Dendritic cell treated with granulocyte-macrophage colony-stimulating factor and Interleukin-4, amounts not matched to agents 40 ng/mL and 50 ng/mL, for 4 days (primary cell): ENCODE measurements at regions not wholly inside any gene's neighbourhood (a gene's known extent, or its start where the extent isn't known, plus 50 kb on each side); places are given as distances from the start of the nearest gene placed in this dataset.

Experiments
- H3K27ac Mint-ChIP-seq: one replicate; pipeline ENCODE4 v1.8.0; 2022; ENCODE audit warnings: mild to moderate bottlenecking, mixed read lengths
- H3K27me3 Mint-ChIP-seq: one replicate; pipeline ENCODE4 v1.8.0; 2022; ENCODE audit warnings: mild to moderate bottlenecking, mixed read lengths
- H3K36me3 Mint-ChIP-seq: one replicate; pipeline ENCODE4 v1.8.0; 2022; ENCODE audit warnings: low read depth, mixed read lengths
- H3K4me1 Mint-ChIP-seq: one replicate; pipeline ENCODE4 v1.8.0; 2022; ENCODE audit warnings: low read depth, mixed read lengths
- H3K4me3 Mint-ChIP-seq: one replicate; pipeline ENCODE4 v1.8.0; 2022; ENCODE audit warnings: mild to moderate bottlenecking, moderate library complexity, mixed read lengths
- H3K9me3 Mint-ChIP-seq: one replicate; pipeline ENCODE4 v1.8.0; 2022; ENCODE audit warnings: mixed read lengths
- intact Hi-C: fragments of 100-400 bp; cut with micrococcal nuclease; formaldehyde crosslinking; loops from one replicate; pipeline ENCODE4 v1.15.0; 2022

- no peaks in the 10 kb centered on the region for H3K36me3 Mint-ChIP-seq
- peaks cover 19% of the 10 kb centered on the region for H3K9me3 Mint-ChIP-seq
- H3K27ac Mint-ChIP-seq: no peak overlapping the region
- peaks cover 13% of the 10 kb centered on the region for H3K4me1 Mint-ChIP-seq
- intact Hi-C loops: no loop called here
- no peaks in the 10 kb centered on the region for H3K27me3 Mint-ChIP-seq
- H3K4me3 Mint-ChIP-seq: no peak overlapping the region
These were observed 102.4 kb downstream of the KCTD12 start for GRCh38 chr13:76783798-76784197.

GRCh38 chr13:76778853-76779252 is 107.4 kb downstream of the KCTD12 start:
- no peak overlapping the region for H3K4me3 Mint-ChIP-seq
- H3K4me1 Mint-ChIP-seq: peaks cover 11% of the 10 kb centered on the region
- no peaks in the 10 kb centered on the region for H3K36me3 Mint-ChIP-seq
- intact Hi-C loops: no loop called here
- H3K27me3 Mint-ChIP-seq: no peaks in the 10 kb centered on the region
- no peak overlapping the region for H3K27ac Mint-ChIP-seq
- no peaks in the 10 kb centered on the region for H3K9me3 Mint-ChIP-seq

- Mint-ChIP-seq H3K36me3 (no peaks in the 10 kb centered on the region), H3K9me3 (no peaks in the 10 kb centered on the region), H3K27me3 (no peaks in the 10 kb centered on the region), H3K4me3 (no peak overlapping the region), H3K4me1 (peaks cover 11% of the 10 kb centered on the region), H3K27ac (no peak overlapping the region)
- intact Hi-C loops: no loop called here
These were observed 109.1 kb downstream of the KCTD12 start for GRCh38 chr13:76777096-76777495.

GRCh38 chr13:76775088-76775740 is 111.0 kb downstream of the KCTD12 start:
- Mint-ChIP-seq H3K4me3 (no peak overlapping the region), H3K9me3 (no peaks in the 10 kb centered on the region), H3K27me3 (no peaks in the 10 kb centered on the region), H3K27ac (no peak overlapping the region), H3K4me1 (peaks cover 11% of the 10 kb centered on the region), H3K36me3 (no peaks in the 10 kb centered on the region)
- intact Hi-C loops: no loop called here

- Mint-ChIP-seq H3K27me3 (no peaks in the 10 kb centered on the region), H3K4me3 (no peak overlapping the region), H3K36me3 (no peaks in the 10 kb centered on the region), H3K4me1 (peaks cover 14% of the 10 kb centered on the region), H3K9me3 (no peaks in the 10 kb centered on the region), H3K27ac (no peak overlapping the region)
- intact Hi-C loops: loop anchor here (5.0 kb wide), 1 partner anchor 34 kb away; no protein-coding TSS in a partner anchor
These were observed 112.6 kb downstream of the KCTD12 start for GRCh38 chr13:76773448-76774094.

GRCh38 chr13:76772241-76772640 is 114.0 kb downstream of the KCTD12 start:
- H3K27me3 Mint-ChIP-seq: no peaks in the 10 kb centered on the region
- intact Hi-C loops: loop anchor here (5.0 kb wide), 1 partner anchor 35 kb away; no protein-coding TSS in a partner anchor
- H3K27ac Mint-ChIP-seq: no peak overlapping the region
- no peak overlapping the region for H3K4me3 Mint-ChIP-seq
- no peaks in the 10 kb centered on the region for H3K36me3 Mint-ChIP-seq
- peaks cover 22% of the 10 kb centered on the region for H3K4me1 Mint-ChIP-seq
- H3K9me3 Mint-ChIP-seq: peaks cover 6% of the 10 kb centered on the region

- intact Hi-C loops: no loop called here
- peaks cover 10% of the 10 kb centered on the region for H3K9me3 Mint-ChIP-seq
- peaks cover 24% of the 10 kb centered on the region for H3K4me1 Mint-ChIP-seq
- H3K36me3 Mint-ChIP-seq: no peaks in the 10 kb centered on the region
- H3K4me3 Mint-ChIP-seq: no peak overlapping the region
- H3K27me3 Mint-ChIP-seq: no peaks in the 10 kb centered on the region
- H3K27ac Mint-ChIP-seq: no peak overlapping the region
These were observed 116.9 kb downstream of the KCTD12 start for GRCh38 chr13:76769271-76769791.

- Mint-ChIP-seq H3K4me1 (peaks cover 29% of the 10 kb centered on the region), H3K9me3 (peaks cover 10% of the 10 kb centered on the region)
- intact Hi-C loops: no loop called here
These were observed 117.8 kb downstream of the KCTD12 start for GRCh38 chr13:76768384-76768783.

GRCh38 chr13:76764916-76765315 is 121.3 kb downstream of the KCTD12 start:
- peaks cover 43% of the 10 kb centered on the region for H3K4me1 Mint-ChIP-seq
- H3K4me3 Mint-ChIP-seq: no peak overlapping the region
- peaks cover 10% of the 10 kb centered on the region for H3K9me3 Mint-ChIP-seq
- H3K36me3 Mint-ChIP-seq: no peaks in the 10 kb centered on the region
- no peaks in the 10 kb centered on the region for H3K27me3 Mint-ChIP-seq
- peak overlapping the region; percentile 86 for H3K27ac Mint-ChIP-seq
- intact Hi-C loops: no loop called here

More at GRCh38 chr13:76768384-76768783, 117.8 kb downstream of the KCTD12 start:
- no peaks in the 10 kb centered on the region for H3K27me3 Mint-ChIP-seq
- H3K27ac Mint-ChIP-seq: no peak overlapping the region
- H3K4me3 Mint-ChIP-seq: no peak overlapping the region
- no peaks in the 10 kb centered on the region for H3K36me3 Mint-ChIP-seq

- peak overlapping the region; percentile 86 for H3K27ac Mint-ChIP-seq
- intact Hi-C loops: no loop called here
- H3K4me1 Mint-ChIP-seq: peaks cover 42% of the 10 kb centered on the region
- H3K9me3 Mint-ChIP-seq: peaks cover 10% of the 10 kb centered on the region
- H3K4me3 Mint-ChIP-seq: no peak overlapping the region
- H3K36me3 Mint-ChIP-seq: no peaks in the 10 kb centered on the region
- no peaks in the 10 kb centered on the region for H3K27me3 Mint-ChIP-seq
These were observed 121.8 kb downstream of the KCTD12 start for GRCh38 chr13:76764429-76764828.

GRCh38 chr13:76762721-76763120 is 123.5 kb downstream of the KCTD12 start:
- Mint-ChIP-seq H3K4me1 (peaks cover 41% of the 10 kb centered on the region), H3K4me3 (no peak overlapping the region), H3K27me3 (no peaks in the 10 kb centered on the region), H3K9me3 (peaks cover 9% of the 10 kb centered on the region), H3K36me3 (no peaks in the 10 kb centered on the region), H3K27ac (no peak overlapping the region)
- intact Hi-C loops: no loop called here

GRCh38 chr13:76759877-76760276 is 126.3 kb downstream of the KCTD12 start:
- H3K4me1 Mint-ChIP-seq: peaks cover 52% of the 10 kb centered on the region
- intact Hi-C loops: no loop called here

GRCh38 chr13:76758738-76759137 is 127.5 kb downstream of the KCTD12 start:
- no peaks in the 10 kb centered on the region for H3K9me3 Mint-ChIP-seq
- intact Hi-C loops: no loop called here

More at GRCh38 chr13:76759877-76760276, 126.3 kb downstream of the KCTD12 start:
- H3K9me3 Mint-ChIP-seq: no peaks in the 10 kb centered on the region
- H3K27me3 Mint-ChIP-seq: no peaks in the 10 kb centered on the region
- no peaks in the 10 kb centered on the region for H3K36me3 Mint-ChIP-seq
- H3K4me3 Mint-ChIP-seq: no peak overlapping the region
- peak overlapping the region; percentile 20 for H3K27ac Mint-ChIP-seq

GRCh38 chr13:76758257-76758656 is 127.9 kb downstream of the KCTD12 start:
- no peaks in the 10 kb centered on the region for H3K27me3 Mint-ChIP-seq
- intact Hi-C loops: no loop called here
- H3K4me3 Mint-ChIP-seq: no peak overlapping the region
- no peaks in the 10 kb centered on the region for H3K36me3 Mint-ChIP-seq
- peaks cover 50% of the 10 kb centered on the region for H3K4me1 Mint-ChIP-seq
- H3K27ac Mint-ChIP-seq: no peak overlapping the region
- H3K9me3 Mint-ChIP-seq: no peaks in the 10 kb centered on the region

More at GRCh38 chr13:76758738-76759137, 127.5 kb downstream of the KCTD12 start:
- no peaks in the 10 kb centered on the region for H3K27me3 Mint-ChIP-seq
- H3K4me3 Mint-ChIP-seq: no peak overlapping the region
- H3K36me3 Mint-ChIP-seq: no peaks in the 10 kb centered on the region
- peaks cover 50% of the 10 kb centered on the region for H3K4me1 Mint-ChIP-seq
- H3K27ac Mint-ChIP-seq: no peak overlapping the region
